RWPE2 (cell line): ENCODE measurements at regions not wholly inside any gene's neighbourhood (a gene's known extent, or its start where the extent isn't known, plus 50 kb on each side); places are given as distances from the start of the nearest gene placed in this dataset.
A peak's percentile ranks its signal among the peaks of the same experiment; 100 is the strongest.

Source experiments
- ATAC-seq: fragments of 200-7000 bp; cut with Tn5 transposase; 3 replicates; pipeline ENCODE4 v1.9.1; 2021; ENCODE audit warnings: low read depth
- DNase-seq: peaks from one replicate; pipeline ENCODE4 v3.0.0-alpha.2; 2020; ENCODE audit warnings: low spot score
- H3K27ac ChIP-seq: fragments of 450-650 bp; 2 replicates; pipeline ENCODE4 v1.5.1; 2017; ENCODE audit warnings: mild to moderate bottlenecking; ENCODE audit not compliant: poor library complexity, severe bottlenecking
- H3K27me3 ChIP-seq: fragments of 250-450 bp; sonication (Bioruptor Pico); 2 replicates; pipeline ENCODE4 v1.5.1; 2021; ENCODE audit warnings: mild to moderate bottlenecking, moderate library complexity; ENCODE audit not compliant: insufficient read depth, poor library complexity, severe bottlenecking
- H3K36me3 ChIP-seq: fragments of 250-450 bp; sonication (Bioruptor Pico); 2 replicates; pipeline ENCODE4 v1.5.1; 2020; ENCODE audit warnings: low read depth, mild to moderate bottlenecking, moderate library complexity
- H3K4me1 ChIP-seq: fragments of 250-450 bp; sonication (Bioruptor Pico); 2 replicates; pipeline ENCODE4 v1.5.1; 2021; ENCODE audit warnings: mild to moderate bottlenecking, moderate library complexity; ENCODE audit not compliant: insufficient read depth, poor library complexity, severe bottlenecking
- H3K4me3 ChIP-seq: fragments of 250-450 bp; sonication (Bioruptor Pico); 2 replicates; pipeline ENCODE4 v1.5.1; 2021; ENCODE audit warnings: mild to moderate bottlenecking, moderate library complexity; ENCODE audit not compliant: severe bottlenecking
- H3K9me3 ChIP-seq: fragments of 250-450 bp; sonication (Bioruptor Pico); 2 replicates; pipeline ENCODE4 v1.5.1; 2021; ENCODE audit warnings: mild to moderate bottlenecking, moderate library complexity; ENCODE audit not compliant: severe bottlenecking
- CTCF ChIP-seq: fragments of 450-650 bp; IDR thresholded peaks from one replicate; pipeline ENCODE4 v1.5.1; 2017; ENCODE audit warnings: mild to moderate bottlenecking, moderate library complexity; ENCODE audit not compliant: poor library complexity, severe bottlenecking

- TF ChIP-seq CTCF = no peak
- H3K9me3 ChIP-seq = no peaks in the 10 kb centered on the region
- no peak for ATAC-seq
- no peaks in the 10 kb centered on the region for H3K36me3 ChIP-seq
- H3K27ac ChIP-seq = no peak overlapping the region
- DNase-seq = no peak
- H3K27me3 ChIP-seq = no peaks in the 10 kb centered on the region
- H3K4me1 ChIP-seq = no peaks in the 10 kb centered on the region
- no peak overlapping the region for H3K4me3 ChIP-seq
These were observed 164.4 kb upstream of the MYCN start for GRCh38 chr2:15775753-15776628.

GRCh38 chr2:15776629-15776919 is 163.8 kb upstream of the MYCN start:
- no peak overlapping the region for H3K27ac ChIP-seq
- TF ChIP-seq CTCF = no peak
- no peak overlapping the region for H3K4me3 ChIP-seq
- ATAC-seq (peak; percentile 63), DNase-seq (no peak)
- H3K9me3 ChIP-seq = no peaks in the 10 kb centered on the region
- H3K36me3 ChIP-seq = no peaks in the 10 kb centered on the region
- no peaks in the 10 kb centered on the region for H3K4me1 ChIP-seq
- H3K27me3 ChIP-seq = no peaks in the 10 kb centered on the region

GRCh38 chr2:15776992-15777702 is 163.2 kb upstream of the MYCN start:
- ATAC-seq (no peak), DNase-seq (no peak)
- no peaks in the 10 kb centered on the region for H3K9me3 ChIP-seq
- no peaks in the 10 kb centered on the region for H3K36me3 ChIP-seq
- no peak for TF ChIP-seq CTCF
- H3K4me3 ChIP-seq = no peak overlapping the region
- no peak overlapping the region for H3K27ac ChIP-seq
- peaks cover under 1% of the 10 kb centered on the region for H3K4me1 ChIP-seq
- H3K27me3 ChIP-seq = no peaks in the 10 kb centered on the region

GRCh38 chr2:15777795-15778371 is 162.5 kb upstream of the MYCN start:
- ATAC-seq (no peak), DNase-seq (no peak)
- Histone ChIP-seq H3K9me3 (no peaks in the 10 kb centered on the region), H3K4me3 (no peak overlapping the region), H3K27ac (no peak overlapping the region), H3K4me1 (peaks cover 7% of the 10 kb centered on the region), H3K27me3 (no peaks in the 10 kb centered on the region), H3K36me3 (no peaks in the 10 kb centered on the region)
- no peak for TF ChIP-seq CTCF
